Glomerular visceral epithelial cell (primary cell): ENCODE measurements at regions not wholly inside any gene's neighbourhood (a gene's known extent, or its start where the extent isn't known, plus 50 kb on each side); places are given as distances from the start of the nearest gene placed in this dataset.

ENCODE experiments used
- DNase-seq: peaks from one replicate; pipeline ENCODE4 v3.0.0-alpha.2; 2016; ENCODE audit errors: extremely low spot score

- no peak for DNase-seq
These were observed 241.3 kb downstream of the ARAP2 start for GRCh38 chr4:36003051-36003450.

- DNase-seq, result no peak
These were observed 240.0 kb downstream of the ARAP2 start for GRCh38 chr4:36004204-36004851.

GRCh38 chr4:36006226-36006625 lies 238.1 kb downstream of the ARAP2 start:
- peak; percentile 74 for DNase-seq

- no peak for DNase-seq
These were observed 233.9 kb downstream of the ARAP2 start for GRCh38 chr4:36010397-36010929.

- no peak for DNase-seq
These were observed 232.9 kb downstream of the ARAP2 start for GRCh38 chr4:36011381-36011780.

GRCh38 chr4:36012503-36012902 lies 231.8 kb downstream of the ARAP2 start:
- no peak for DNase-seq

GRCh38 chr4:36013206-36013605 lies 231.1 kb downstream of the ARAP2 start:
- DNase-seq, result no peak
